ENCODE measurements at regions not wholly inside any gene's neighbourhood (a gene's known extent, or its start where the extent isn't known, plus 50 kb on each side); places are given as distances from the start of the nearest gene placed in this dataset.

DNA sequence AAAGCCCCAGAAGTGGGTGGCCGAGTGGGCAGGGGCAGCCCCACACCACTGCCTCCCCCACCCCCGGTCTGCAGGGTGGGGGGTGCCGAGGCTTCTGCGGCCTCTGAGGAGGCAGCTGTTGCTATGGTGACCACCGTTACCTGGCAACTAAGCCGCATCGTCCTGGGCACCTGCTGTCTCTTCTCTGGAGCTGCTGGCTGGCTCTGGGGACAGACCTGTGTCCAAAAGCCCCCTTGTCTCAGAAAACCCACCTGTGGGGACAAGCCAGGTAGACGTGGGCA lies 79.9 kb upstream of the PRR5 start:
- TF ChIP-seq, protein P1, sequence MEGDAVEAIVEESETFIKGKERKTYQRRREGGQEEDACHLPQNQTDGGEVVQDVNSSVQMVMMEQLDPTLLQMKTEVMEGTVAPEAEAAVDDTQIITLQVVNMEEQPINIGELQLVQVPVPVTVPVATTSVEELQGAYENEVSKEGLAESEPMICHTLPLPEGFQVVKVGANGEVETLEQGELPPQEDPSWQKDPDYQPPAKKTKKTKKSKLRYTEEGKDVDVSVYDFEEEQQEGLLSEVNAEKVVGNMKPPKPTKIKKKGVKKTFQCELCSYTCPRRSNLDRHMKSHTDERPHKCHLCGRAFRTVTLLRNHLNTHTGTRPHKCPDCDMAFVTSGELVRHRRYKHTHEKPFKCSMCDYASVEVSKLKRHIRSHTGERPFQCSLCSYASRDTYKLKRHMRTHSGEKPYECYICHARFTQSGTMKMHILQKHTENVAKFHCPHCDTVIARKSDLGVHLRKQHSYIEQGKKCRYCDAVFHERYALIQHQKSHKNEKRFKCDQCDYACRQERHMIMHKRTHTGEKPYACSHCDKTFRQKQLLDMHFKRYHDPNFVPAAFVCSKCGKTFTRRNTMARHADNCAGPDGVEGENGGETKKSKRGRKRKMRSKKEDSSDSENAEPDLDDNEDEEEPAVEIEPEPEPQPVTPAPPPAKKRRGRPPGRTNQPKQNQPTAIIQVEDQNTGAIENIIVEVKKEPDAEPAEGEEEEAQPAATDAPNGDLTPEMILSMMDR (IDR thresholded peaks at IDR 0.05; ENCODE audit: low read depth, low read length, missing input control) = no peak
- TF ChIP-seq YY1 (IDR thresholded peaks at IDR 0.05) (no peak), RXRA (IDR thresholded peaks at IDR 0.05) (no peak), SP1 (IDR thresholded peaks at IDR 0.05) (no peak), FOXA1 (IDR thresholded peaks at IDR 0.05) (no peak), JUND (IDR thresholded peaks at IDR 0.05) (no peak)
- TF ChIP-seq, protein P2, sequence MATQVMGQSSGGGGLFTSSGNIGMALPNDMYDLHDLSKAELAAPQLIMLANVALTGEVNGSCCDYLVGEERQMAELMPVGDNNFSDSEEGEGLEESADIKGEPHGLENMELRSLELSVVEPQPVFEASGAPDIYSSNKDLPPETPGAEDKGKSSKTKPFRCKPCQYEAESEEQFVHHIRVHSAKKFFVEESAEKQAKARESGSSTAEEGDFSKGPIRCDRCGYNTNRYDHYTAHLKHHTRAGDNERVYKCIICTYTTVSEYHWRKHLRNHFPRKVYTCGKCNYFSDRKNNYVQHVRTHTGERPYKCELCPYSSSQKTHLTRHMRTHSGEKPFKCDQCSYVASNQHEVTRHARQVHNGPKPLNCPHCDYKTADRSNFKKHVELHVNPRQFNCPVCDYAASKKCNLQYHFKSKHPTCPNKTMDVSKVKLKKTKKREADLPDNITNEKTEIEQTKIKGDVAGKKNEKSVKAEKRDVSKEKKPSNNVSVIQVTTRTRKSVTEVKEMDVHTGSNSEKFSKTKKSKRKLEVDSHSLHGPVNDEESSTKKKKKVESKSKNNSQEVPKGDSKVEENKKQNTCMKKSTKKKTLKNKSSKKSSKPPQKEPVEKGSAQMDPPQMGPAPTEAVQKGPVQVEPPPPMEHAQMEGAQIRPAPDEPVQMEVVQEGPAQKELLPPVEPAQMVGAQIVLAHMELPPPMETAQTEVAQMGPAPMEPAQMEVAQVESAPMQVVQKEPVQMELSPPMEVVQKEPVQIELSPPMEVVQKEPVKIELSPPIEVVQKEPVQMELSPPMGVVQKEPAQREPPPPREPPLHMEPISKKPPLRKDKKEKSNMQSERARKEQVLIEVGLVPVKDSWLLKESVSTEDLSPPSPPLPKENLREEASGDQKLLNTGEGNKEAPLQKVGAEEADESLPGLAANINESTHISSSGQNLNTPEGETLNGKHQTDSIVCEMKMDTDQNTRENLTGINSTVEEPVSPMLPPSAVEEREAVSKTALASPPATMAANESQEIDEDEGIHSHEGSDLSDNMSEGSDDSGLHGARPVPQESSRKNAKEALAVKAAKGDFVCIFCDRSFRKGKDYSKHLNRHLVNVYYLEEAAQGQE (IDR thresholded peaks at IDR 0.05) = no peak

All from liver (tissue), 3 donors.